ENCODE measurements at regions not wholly inside any gene's neighbourhood (a gene's known extent, or its start where the extent isn't known, plus 50 kb on each side); places are given as distances from the start of the nearest gene placed in this dataset.
A peak's percentile ranks its signal among the peaks of the same experiment; 100 is the strongest.
"Not testable (repeated sequence)": the region's sequence is repeated elsewhere in the genome, so short reads cannot be mapped to it uniquely, and the experiment has no call there.

DNA sequence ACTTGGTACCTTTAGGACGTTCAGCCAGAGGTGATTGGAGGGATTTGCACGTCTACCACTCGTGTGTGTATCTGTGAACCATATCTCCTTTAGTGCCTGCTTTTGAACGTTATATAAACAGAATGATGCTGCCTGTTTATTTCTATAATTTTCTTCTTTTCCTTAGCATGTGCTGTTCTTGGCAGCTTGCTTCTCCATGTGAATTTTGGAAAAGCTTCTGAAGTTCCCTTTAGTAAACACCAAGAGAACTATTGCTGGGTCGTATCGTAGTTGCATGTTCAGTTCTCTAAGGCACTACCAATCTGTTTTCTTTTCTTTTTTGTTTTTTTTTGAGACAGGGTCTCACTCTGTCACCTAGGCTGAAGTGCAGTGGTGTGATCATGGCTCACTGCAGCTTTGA, 73.8 kb upstream of the FANCC start:
- not testable (repeated sequence) for DNase-seq (ENCODE audit: low spot score)

GRCh38 chr9:95389373-95389772, 71.9 kb upstream of the FANCC start:
- DNase-seq (ENCODE audit: low spot score) = no peak

DNA sequence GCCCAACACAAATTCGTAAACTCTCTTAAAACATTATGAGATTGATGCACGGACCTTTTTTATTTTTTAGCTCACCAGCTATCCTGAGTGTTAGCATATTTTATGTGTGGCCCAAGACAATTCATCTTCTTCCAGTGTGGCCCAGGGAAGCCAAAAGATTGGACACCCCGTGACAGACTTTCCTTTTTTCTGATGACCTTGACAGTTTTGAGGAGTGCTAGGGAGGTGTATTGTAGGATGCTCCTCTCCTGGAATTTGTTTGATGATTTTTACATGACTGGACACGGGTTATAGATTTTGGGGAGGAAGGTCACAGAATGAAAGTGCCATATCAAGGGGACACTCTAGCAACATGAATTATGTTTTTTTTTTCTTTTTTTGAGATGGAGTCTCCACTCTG, 69.3 kb upstream of the FANCC start:
- DNase-seq (ENCODE audit: low spot score) = no peak

DNA sequence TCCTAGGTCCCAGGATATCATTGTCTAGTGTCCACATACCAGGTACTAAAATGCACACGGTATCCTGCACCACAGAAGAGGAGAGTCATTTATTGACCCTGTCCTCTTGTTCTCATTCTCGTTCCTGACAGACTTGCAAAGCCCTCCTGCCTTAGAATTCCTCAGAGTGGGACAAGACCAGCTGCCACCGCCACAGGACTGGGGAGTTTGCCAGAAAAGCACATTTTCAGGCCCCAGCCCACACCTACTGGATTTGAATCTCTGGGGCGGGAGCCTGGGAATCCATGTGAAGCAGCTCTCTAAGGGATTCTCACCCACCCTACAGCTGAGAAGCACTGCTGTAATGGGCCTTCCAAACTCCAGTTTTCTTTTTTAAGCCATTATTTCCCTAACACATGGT, 68.0 kb upstream of the FANCC start:
- DNase-seq (ENCODE audit: low spot score) = no peak

GRCh38 chr9:95383845-95384244, 66.3 kb upstream of the FANCC start:
- no peak for DNase-seq (ENCODE audit: low spot score)

- no peak for DNase-seq (ENCODE audit: low spot score)
Measured at GRCh38 chr9:95383185-95383676, 65.7 kb upstream of the FANCC start.

- DNase-seq (ENCODE audit: low spot score) = no peak
Measured at GRCh38 chr9:95382433-95382832, 64.9 kb upstream of the FANCC start.

DNA sequence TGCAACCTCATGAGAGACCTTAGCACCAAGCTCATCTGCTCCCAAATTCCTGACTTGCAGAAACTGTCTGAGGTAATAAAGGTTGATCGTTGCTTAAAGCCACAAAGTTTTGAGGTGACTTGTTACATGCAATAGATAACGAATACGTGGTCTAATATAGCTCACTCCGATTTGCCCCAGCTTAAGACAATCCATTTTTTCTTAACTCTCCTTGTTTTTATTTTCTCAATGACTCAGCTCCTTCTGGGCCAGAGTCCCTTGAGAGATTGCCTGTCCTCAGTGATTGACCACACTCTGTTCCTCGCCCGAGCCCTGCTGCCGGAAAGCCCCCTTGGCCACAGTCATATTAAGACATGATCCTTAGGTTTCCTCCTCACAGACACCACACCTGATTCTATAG, 63.7 kb upstream of the FANCC start:
- DNase-seq (ENCODE audit: low spot score) = no peak

GRCh38 chr9:95379630-95380029, 62.1 kb upstream of the FANCC start:
- DNase-seq (ENCODE audit: low spot score) = peak; percentile 14

- DNase-seq (ENCODE audit: low spot score) = no peak
Measured at GRCh38 chr9:95373782-95374487, 56.4 kb upstream of the FANCC start.

- no peak for DNase-seq (ENCODE audit: low spot score)
Measured at GRCh38 chr9:95373069-95373681, 55.7 kb upstream of the FANCC start.

GRCh38 chr9:95370064-95370463, 52.6 kb upstream of the FANCC start:
- no peak for DNase-seq (ENCODE audit: low spot score)

GRCh38 chr9:95368377-95369160, 51.1 kb upstream of the FANCC start:
- no peak for DNase-seq (ENCODE audit: low spot score)
